ENCODE measurements at regions not wholly inside any gene's neighbourhood (a gene's known extent, or its start where the extent isn't known, plus 50 kb on each side); places are given as distances from the start of the nearest gene placed in this dataset.

GRCh38 chr7:88484551-88484950 is 177.9 kb upstream of the STEAP4 start:
- Mint-ChIP-seq H3K9me3 (no peaks in the 10 kb centered on the region; a peak in 1 of 5 replicates), H3K27ac (no peak overlapping the region), H3K36me3 (ENCODE audit: insufficient read depth in 1 of 3, low read depth in 3 of 3) (no peaks in the 10 kb centered on the region), H3K27me3 (ENCODE audit: low read depth) (no peaks in the 10 kb centered on the region), H3K4me3 (no peak overlapping the region), H3K4me1 (no peaks in the 10 kb centered on the region)
- H2BK15ac ChIP-seq (ENCODE audit: low read depth, low read length): no peak overlapping the region
- no peak overlapping the region for H2BK120ac ChIP-seq (ENCODE audit: low read depth, low read length, poor library complexity, severe bottlenecking)
- no peaks in the 10 kb centered on the region for H3K23me2 ChIP-seq (ENCODE audit: insufficient read length, low read depth, low read length, poor library complexity, severe bottlenecking)
- H3K18ac ChIP-seq (ENCODE audit: insufficient read length, low read depth, low read length): no peak overlapping the region
- H3K14ac ChIP-seq (ENCODE audit: insufficient read depth, low read length): no peak overlapping the region
- no peak overlapping the region for H4K91ac ChIP-seq (ENCODE audit: insufficient read length, low read depth, low read length)
- whole genome bisulfite sequencing (ENCODE audit: extremely low coverage, insufficient read length, low lambda C conversion rate): no CpG with 5 or more reads among the region's 3 CpGs
- H2BK20ac ChIP-seq (ENCODE audit: low read depth, low read length, poor library complexity, severe bottlenecking): no peak overlapping the region
- H3K79me1 ChIP-seq (ENCODE audit: insufficient read depth, low read depth, low read length, poor library complexity, severe bottlenecking): no peaks in the 10 kb centered on the region
- H4K5ac ChIP-seq (ENCODE audit: insufficient read length, low read depth, low read length): no peak overlapping the region
- no peak overlapping the region for H2AK5ac ChIP-seq (ENCODE audit: insufficient read length, low read length)
- H2AFZ ChIP-seq (ENCODE audit: low read length): no peak overlapping the region
- no peaks in the 10 kb centered on the region for H3K9me3 ChIP-seq (ENCODE audit: control insufficient read depth, low read depth, low read length)
- H3K27me3 ChIP-seq (ENCODE audit: insufficient read depth, low read length): no peaks in the 10 kb centered on the region
- H3T11ph ChIP-seq (ENCODE audit: low read length): no peak overlapping the region
- no peaks in the 10 kb centered on the region for H4K20me1 ChIP-seq (ENCODE audit: control insufficient read depth, insufficient read depth, insufficient read length)
- no peak overlapping the region for H3K4ac ChIP-seq (ENCODE audit: low read depth, low read length)
- H3K4me1 ChIP-seq (ENCODE audit: insufficient read depth, low read length): no peaks in the 10 kb centered on the region
- DNase-seq: no peak
- no peak overlapping the region for H3K4me2 ChIP-seq (ENCODE audit: insufficient read depth, insufficient read length, low read length)
- H2BK5ac ChIP-seq (ENCODE audit: insufficient read length, low read length): no peak overlapping the region
- no peak overlapping the region for H2BK12ac ChIP-seq (ENCODE audit: insufficient read length, low read depth, low read length)
- H3K27ac ChIP-seq (ENCODE audit: insufficient read length, low read depth, low read length): no peak overlapping the region
- H3K56ac ChIP-seq (ENCODE audit: insufficient read length, low read depth, low read length): no peak overlapping the region
- no peak for TF ChIP-seq CTCF (conservative IDR thresholded peaks at IDR 0.05)
- H3K23ac ChIP-seq (ENCODE audit: insufficient read length, low read depth, low read length): no peak overlapping the region
- no peaks in the 10 kb centered on the region for H3K79me2 ChIP-seq (ENCODE audit: insufficient read depth, low read length)
- no peak overlapping the region for H3K9ac ChIP-seq (ENCODE audit: extremely low read depth, insufficient read length, low read length)
- no peak overlapping the region for H4K8ac ChIP-seq (replicated peaks; ENCODE audit: insufficient read length, low read depth, low read length)
